Muscle layer of colon (tissue), 2 donors: ENCODE measurements at regions not wholly inside any gene's neighbourhood (a gene's known extent, or its start where the extent isn't known, plus 50 kb on each side); places are given as distances from the start of the nearest gene placed in this dataset.

ENCODE experiments used
- H3K27ac ChIP-seq: one replicate; pipeline ENCODE4 v1.7.0; 2013; ENCODE audit warnings: low read depth, mild to moderate bottlenecking, low read length, moderate library complexity
- H3K27me3 ChIP-seq, 2 donors: one replicate each; pipeline ENCODE4 v1.7.0; 2013; ENCODE audit warnings: low read length in 2 of 2, mild to moderate bottlenecking in 2 of 2; ENCODE audit not compliant: insufficient read depth in 2 of 2, control insufficient read depth in 1 of 2
- H3K36me3 ChIP-seq: one replicate; pipeline ENCODE4 v1.7.0; 2013; ENCODE audit warnings: mild to moderate bottlenecking, low read length; ENCODE audit not compliant: insufficient read depth
- H3K4me1 ChIP-seq: one replicate; pipeline ENCODE4 v1.7.0; 2013; ENCODE audit warnings: mild to moderate bottlenecking, low read length; ENCODE audit not compliant: insufficient read depth
- H3K4me3 ChIP-seq, 2 donors: one replicate each; pipeline ENCODE4 v1.7.0; 2013; ENCODE audit warnings: low read length in 2 of 2, low read depth in 1 of 2, mild to moderate bottlenecking in 1 of 2, moderate library complexity in 1 of 2
- H3K9ac ChIP-seq: one replicate; pipeline ENCODE4 v1.7.0; 2013; ENCODE audit warnings: low read length
- H3K9me3 ChIP-seq: one replicate; pipeline ENCODE4 v1.7.0; 2013; ENCODE audit warnings: mild to moderate bottlenecking, low read length
- donor health status: abdominal sarcoma.
- donor health status: Adenocarcinoma of cecum.

DNA sequence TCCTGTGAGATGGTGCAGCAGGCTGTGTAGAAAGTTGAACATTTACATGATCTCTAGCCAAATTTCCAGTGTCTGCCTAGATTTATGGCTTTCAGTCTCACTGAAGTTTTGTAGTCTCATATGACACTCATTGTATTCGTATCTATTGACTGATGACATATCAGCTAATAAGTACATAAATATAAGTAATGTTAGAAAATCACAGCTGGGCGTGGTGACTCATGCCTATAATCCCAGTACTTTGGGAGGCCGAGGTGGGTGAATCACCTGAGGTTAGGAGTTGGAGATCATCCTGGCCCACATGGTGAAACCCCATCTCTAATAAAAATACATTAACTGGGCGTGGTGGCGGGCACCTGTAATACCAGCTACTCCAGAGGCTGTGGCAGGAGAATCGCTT, 54.7 kb upstream of the HTR2A start:
- Histone ChIP-seq H3K36me3 (no peaks in the 10 kb centered on the region), H3K9me3 (no peaks in the 10 kb centered on the region), H3K4me3 (no peak overlapping the region), H3K27ac (no peak overlapping the region), H3K4me1 (no peaks in the 10 kb centered on the region), H3K9ac (no peak overlapping the region), H3K27me3 (no peaks in the 10 kb centered on the region)

DNA sequence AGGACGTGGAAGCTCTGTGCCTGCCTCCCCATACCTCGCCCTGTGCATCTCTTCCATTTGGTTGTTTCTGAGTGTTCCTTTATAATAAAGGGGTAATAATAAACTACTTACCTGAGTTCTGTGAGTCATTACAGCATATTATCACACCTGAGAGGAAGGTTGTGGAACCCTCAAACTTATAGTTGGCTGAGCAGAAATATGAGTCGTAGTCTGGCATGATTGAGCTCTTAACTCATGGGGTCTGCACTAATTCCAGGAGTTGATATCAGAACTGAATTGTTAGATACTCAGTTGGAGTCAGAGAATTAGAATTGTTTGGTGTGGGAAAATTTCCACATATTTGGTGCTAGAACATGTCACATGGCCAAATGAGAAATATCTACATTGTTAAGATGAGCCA, 52.4 kb upstream of the HTR2A start:
- Histone ChIP-seq H3K27ac (no peak overlapping the region), H3K4me3 (no peak overlapping the region), H3K27me3 (no peaks in the 10 kb centered on the region), H3K9me3 (no peaks in the 10 kb centered on the region), H3K36me3 (no peaks in the 10 kb centered on the region), H3K4me1 (no peaks in the 10 kb centered on the region), H3K9ac (no peak overlapping the region)

DNA sequence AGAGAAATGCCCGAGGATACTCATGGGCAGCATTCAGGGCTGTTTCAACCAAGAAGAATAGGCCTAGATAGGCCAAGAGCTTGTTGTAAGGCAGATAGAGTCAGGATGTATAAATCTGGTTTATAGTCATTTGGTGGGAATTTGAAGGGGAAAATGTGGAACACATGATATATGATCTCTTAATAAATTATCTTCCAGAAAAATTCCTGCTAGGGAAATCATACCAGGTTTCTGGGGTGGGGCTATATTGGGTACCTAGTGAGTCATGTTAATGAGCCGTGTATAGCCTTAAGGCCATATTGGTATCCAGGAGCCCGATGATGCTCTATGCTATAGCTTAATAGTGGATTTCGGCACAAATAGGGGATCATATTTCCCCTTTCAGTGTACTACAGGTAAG, 51.5 kb upstream of the HTR2A start:
- no peaks in the 10 kb centered on the region for H3K27me3 ChIP-seq
- no peaks in the 10 kb centered on the region for H3K36me3 ChIP-seq
- H3K27ac ChIP-seq, result no peak overlapping the region
- no peaks in the 10 kb centered on the region for H3K4me1 ChIP-seq
- no peaks in the 10 kb centered on the region for H3K9me3 ChIP-seq
- H3K9ac ChIP-seq, result no peak overlapping the region
- H3K4me3 ChIP-seq, result no peak overlapping the region

DNA sequence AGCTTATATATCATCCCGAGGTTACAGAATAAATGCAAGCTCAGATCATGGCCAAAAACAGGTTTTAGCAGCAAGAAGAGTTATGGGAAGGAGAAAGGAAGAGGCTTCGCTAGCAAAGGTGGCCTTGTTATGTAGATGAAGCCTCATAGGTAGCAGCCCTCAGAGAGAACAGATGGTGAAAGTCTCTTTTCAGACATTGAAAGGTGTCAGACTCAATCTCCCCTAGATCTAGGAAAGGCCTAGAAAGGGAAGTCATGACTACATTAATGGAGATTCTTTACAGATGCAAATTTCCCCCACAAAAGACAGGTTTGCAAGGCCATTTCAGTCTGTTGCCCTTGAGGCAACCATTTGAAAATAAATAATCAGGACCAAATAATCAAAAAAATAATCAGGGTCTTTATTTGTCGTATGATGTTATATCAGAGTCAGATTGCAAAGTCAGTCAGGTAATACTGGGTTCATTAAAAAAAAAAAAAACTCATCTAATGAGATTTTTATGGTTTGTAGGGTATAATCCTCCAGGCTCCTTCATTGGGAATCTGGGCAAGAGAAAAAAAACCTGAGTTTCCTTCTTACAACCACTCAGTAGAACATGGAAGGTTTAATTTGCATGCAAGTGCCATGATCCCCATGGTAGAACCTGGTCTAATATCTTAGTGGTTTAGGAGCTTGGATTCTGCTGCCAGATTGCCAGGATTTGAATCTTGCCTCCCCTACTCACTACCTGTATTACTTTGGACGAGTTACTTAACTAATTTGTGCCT, 50.8 kb upstream of the HTR2A start:
- Histone ChIP-seq H3K36me3 (no peaks in the 10 kb centered on the region), H3K4me1 (no peaks in the 10 kb centered on the region), H3K9me3 (no peaks in the 10 kb centered on the region), H3K4me3 (no peak overlapping the region), H3K27ac (no peak overlapping the region), H3K27me3 (no peaks in the 10 kb centered on the region), H3K9ac (no peak overlapping the region)
